ENCODE measurements at regions not wholly inside any gene's neighbourhood (a gene's known extent, or its start where the extent isn't known, plus 50 kb on each side); places are given as distances from the start of the nearest gene placed in this dataset.

GRCh38 chr9:109582386-109582785 lies 84.3 kb upstream of the PTPN3 start:
- H3K27me3 Mint-ChIP-seq = peaks cover 8% of the 10 kb centered on the region
- H3K4me3 Mint-ChIP-seq = no peak overlapping the region
- ATAC-seq (ENCODE audit: low read depth) (no peak), DNase-seq (ENCODE audit: low spot score in 2 of 2) (no peak)
- no peak overlapping the region for H3K27ac Mint-ChIP-seq
- H3K36me3 Mint-ChIP-seq = no peaks in the 10 kb centered on the region
- no peaks in the 10 kb centered on the region for H3K9me3 Mint-ChIP-seq
- no peaks in the 10 kb centered on the region for H3K4me1 Mint-ChIP-seq

GRCh38 chr9:109584205-109584604 lies 86.1 kb upstream of the PTPN3 start:
- ATAC-seq (ENCODE audit: low read depth) (no peak), DNase-seq (ENCODE audit: low spot score in 2 of 2) (no peak)
- Mint-ChIP-seq H3K9me3 (peaks cover 4% of the 10 kb centered on the region), H3K27me3 (peaks cover 4% of the 10 kb centered on the region), H3K4me1 (no peaks in the 10 kb centered on the region), H3K4me3 (no peak overlapping the region), H3K27ac (no peak overlapping the region), H3K36me3 (no peaks in the 10 kb centered on the region)

- H3K4me3 Mint-ChIP-seq = no peak overlapping the region
- no peak for ATAC-seq (ENCODE audit: low read depth)
- no peaks in the 10 kb centered on the region for H3K4me1 Mint-ChIP-seq
- DNase-seq (ENCODE audit: low spot score in 2 of 2) = no peak
- H3K9me3 Mint-ChIP-seq = peaks cover 6% of the 10 kb centered on the region
- H3K27ac Mint-ChIP-seq = no peak overlapping the region
- peaks cover 7% of the 10 kb centered on the region for H3K27me3 Mint-ChIP-seq
- H3K36me3 Mint-ChIP-seq = no peaks in the 10 kb centered on the region
Observed at GRCh38 chr9:109585796-109586195, 87.7 kb upstream of the PTPN3 start.

GRCh38 chr9:109586993-109587392 lies 88.9 kb upstream of the PTPN3 start:
- no peaks in the 10 kb centered on the region for H3K36me3 Mint-ChIP-seq

GRCh38 chr9:109588415-109588814 lies 90.3 kb upstream of the PTPN3 start:
- ATAC-seq (ENCODE audit: low read depth) = no peak
- Mint-ChIP-seq H3K4me3 (no peak overlapping the region), H3K27me3 (peaks cover 12% of the 10 kb centered on the region), H3K9me3 (peaks cover 6% of the 10 kb centered on the region), H3K36me3 (no peaks in the 10 kb centered on the region), H3K4me1 (no peaks in the 10 kb centered on the region), H3K27ac (no peak overlapping the region)
- DNase-seq (ENCODE audit: low spot score in 2 of 2) = no peak

More at GRCh38 chr9:109586993-109587392, 88.9 kb upstream of the PTPN3 start:
- H3K9me3 Mint-ChIP-seq = peaks cover 6% of the 10 kb centered on the region
- H3K4me3 Mint-ChIP-seq = no peak overlapping the region
- H3K27ac Mint-ChIP-seq = no peak overlapping the region
- peaks cover 8% of the 10 kb centered on the region for H3K27me3 Mint-ChIP-seq
- DNase-seq (ENCODE audit: low spot score in 2 of 2) (no peak), ATAC-seq (ENCODE audit: low read depth) (no peak)
- H3K4me1 Mint-ChIP-seq = no peaks in the 10 kb centered on the region

- no peak for ATAC-seq (ENCODE audit: low read depth)
- H3K36me3 Mint-ChIP-seq = no peaks in the 10 kb centered on the region
Observed at GRCh38 chr9:109590966-109591365, 92.9 kb upstream of the PTPN3 start.

GRCh38 chr9:109591691-109592090 lies 93.6 kb upstream of the PTPN3 start:
- Mint-ChIP-seq H3K4me1 (no peaks in the 10 kb centered on the region), H3K9me3 (peaks cover 6% of the 10 kb centered on the region), H3K36me3 (no peaks in the 10 kb centered on the region), H3K4me3 (no peak overlapping the region), H3K27me3 (peaks cover 17% of the 10 kb centered on the region), H3K27ac (no peak overlapping the region)
- ATAC-seq (ENCODE audit: low read depth) (no peak), DNase-seq (ENCODE audit: low spot score in 2 of 2) (no peak)

More at GRCh38 chr9:109590966-109591365, 92.9 kb upstream of the PTPN3 start:
- no peak for DNase-seq (ENCODE audit: low spot score in 2 of 2)
- Mint-ChIP-seq H3K27me3 (peaks cover 17% of the 10 kb centered on the region), H3K27ac (no peak overlapping the region), H3K9me3 (peaks cover 6% of the 10 kb centered on the region), H3K4me1 (no peaks in the 10 kb centered on the region), H3K4me3 (no peak overlapping the region)

GRCh38 chr9:109593612-109594011 lies 95.5 kb upstream of the PTPN3 start:
- no peak overlapping the region for H3K4me3 Mint-ChIP-seq
- H3K27ac Mint-ChIP-seq = no peak overlapping the region
- peaks cover 6% of the 10 kb centered on the region for H3K9me3 Mint-ChIP-seq
- H3K27me3 Mint-ChIP-seq = peaks cover 17% of the 10 kb centered on the region
- DNase-seq (ENCODE audit: low spot score in 2 of 2) (no peak), ATAC-seq (ENCODE audit: low read depth) (no peak)
- H3K36me3 Mint-ChIP-seq = no peaks in the 10 kb centered on the region
- no peaks in the 10 kb centered on the region for H3K4me1 Mint-ChIP-seq

GRCh38 chr9:109597496-109597895 lies 99.4 kb upstream of the PTPN3 start:
- Mint-ChIP-seq H3K9me3 (no peaks in the 10 kb centered on the region), H3K36me3 (no peaks in the 10 kb centered on the region), H3K4me3 (no peak overlapping the region), H3K27me3 (peaks cover 17% of the 10 kb centered on the region), H3K27ac (no peak overlapping the region), H3K4me1 (no peaks in the 10 kb centered on the region)
- ATAC-seq (ENCODE audit: low read depth) (no peak), DNase-seq (ENCODE audit: low spot score in 2 of 2) (no peak)

- no peaks in the 10 kb centered on the region for H3K9me3 Mint-ChIP-seq
Observed at GRCh38 chr9:109599131-109599530, 101.0 kb upstream of the PTPN3 start.

GRCh38 chr9:109599711-109600110 lies 101.6 kb upstream of the PTPN3 start:
- no peaks in the 10 kb centered on the region for H3K36me3 Mint-ChIP-seq
- ATAC-seq (ENCODE audit: low read depth) (no peak), DNase-seq (ENCODE audit: low spot score in 2 of 2) (no peak)
- no peaks in the 10 kb centered on the region for H3K9me3 Mint-ChIP-seq
- H3K27me3 Mint-ChIP-seq = peaks cover 6% of the 10 kb centered on the region
- H3K4me1 Mint-ChIP-seq = no peaks in the 10 kb centered on the region
- no peak overlapping the region for H3K27ac Mint-ChIP-seq
- no peak overlapping the region for H3K4me3 Mint-ChIP-seq

More at GRCh38 chr9:109599131-109599530, 101.0 kb upstream of the PTPN3 start:
- Mint-ChIP-seq H3K27me3 (peaks cover 9% of the 10 kb centered on the region), H3K4me3 (no peak overlapping the region), H3K4me1 (no peaks in the 10 kb centered on the region), H3K27ac (no peak overlapping the region), H3K36me3 (no peaks in the 10 kb centered on the region)
- DNase-seq (ENCODE audit: low spot score in 2 of 2) = no peak
- no peak for ATAC-seq (ENCODE audit: low read depth)

- Mint-ChIP-seq H3K9me3 (no peaks in the 10 kb centered on the region), H3K36me3 (no peaks in the 10 kb centered on the region), H3K4me1 (no peaks in the 10 kb centered on the region), H3K27me3 (peaks cover 4% of the 10 kb centered on the region), H3K27ac (no peak overlapping the region), H3K4me3 (no peak overlapping the region)
- ATAC-seq (ENCODE audit: low read depth) (no peak), DNase-seq (ENCODE audit: low spot score in 2 of 2) (no peak)
Observed at GRCh38 chr9:109600142-109600541, 102.0 kb upstream of the PTPN3 start.

- no peaks in the 10 kb centered on the region for H3K36me3 Mint-ChIP-seq
- H3K9me3 Mint-ChIP-seq = no peaks in the 10 kb centered on the region
- H3K27me3 Mint-ChIP-seq = peaks cover 6% of the 10 kb centered on the region
Observed at GRCh38 chr9:109601181-109601580, 103.1 kb upstream of the PTPN3 start.

GRCh38 chr9:109602987-109603386 lies 104.9 kb upstream of the PTPN3 start:
- ATAC-seq (ENCODE audit: low read depth) (no peak), DNase-seq (ENCODE audit: low spot score in 2 of 2) (no peak)
- no peak overlapping the region for H3K27ac Mint-ChIP-seq
- H3K9me3 Mint-ChIP-seq = no peaks in the 10 kb centered on the region
- no peaks in the 10 kb centered on the region for H3K36me3 Mint-ChIP-seq
- peaks cover 6% of the 10 kb centered on the region for H3K27me3 Mint-ChIP-seq
- no peak overlapping the region for H3K4me3 Mint-ChIP-seq
- H3K4me1 Mint-ChIP-seq = no peaks in the 10 kb centered on the region

More at GRCh38 chr9:109601181-109601580, 103.1 kb upstream of the PTPN3 start:
- no peak for ATAC-seq (ENCODE audit: low read depth)
- no peak overlapping the region for H3K4me3 Mint-ChIP-seq
- no peaks in the 10 kb centered on the region for H3K4me1 Mint-ChIP-seq
- DNase-seq (ENCODE audit: low spot score in 2 of 2) = no peak
- H3K27ac Mint-ChIP-seq = no peak overlapping the region

GRCh38 chr9:109604131-109604530 lies 106.0 kb upstream of the PTPN3 start:
- Mint-ChIP-seq H3K27me3 (peaks cover 6% of the 10 kb centered on the region), H3K9me3 (no peaks in the 10 kb centered on the region), H3K4me3 (no peak overlapping the region), H3K27ac (no peak overlapping the region), H3K4me1 (no peaks in the 10 kb centered on the region), H3K36me3 (no peaks in the 10 kb centered on the region)
- no peak for ATAC-seq (ENCODE audit: low read depth)
- no peak for DNase-seq (ENCODE audit: low spot score in 2 of 2)

Measured in memory B cell (primary cell).